ENCODE measurements at regions not wholly inside any gene's neighbourhood (a gene's known extent, or its start where the extent isn't known, plus 50 kb on each side); places are given as distances from the start of the nearest gene placed in this dataset.
"Not testable (repeated sequence)": the region's sequence is repeated elsewhere in the genome, so short reads cannot be mapped to it uniquely, and the experiment has no call there.

- no peak for TF ChIP-seq CTCF (IDR thresholded peaks at IDR 0.05; ENCODE audit: low read depth, low read length)
Measured at GRCh38 chr13:62781866-62782265, 1366.2 kb upstream of the PCDH20 start.

GRCh38 chr13:62779161-62779560 lies 1363.5 kb upstream of the PCDH20 start:
- DNase-seq (ENCODE audit: low read depth in 1 of 2, low spot score in 1 of 2) = no peak
- H3K36me3 ChIP-seq = no peaks in the 10 kb centered on the region

More at GRCh38 chr13:62781866-62782265, 1366.2 kb upstream of the PCDH20 start:
- DNase-seq (ENCODE audit: low read depth in 1 of 2, low spot score in 1 of 2) = no peak
- Histone ChIP-seq H3K36me3 (no peaks in the 10 kb centered on the region), H3K27ac (no peak overlapping the region), H3K27me3 (no peaks in the 10 kb centered on the region), H3K9me3 (ENCODE audit: low read depth) (no peaks in the 10 kb centered on the region), H3K4me3 (no peak overlapping the region), H3K4me1 (ENCODE audit: low read depth) (no peaks in the 10 kb centered on the region)

GRCh38 chr13:62767473-62767872 lies 1351.8 kb upstream of the PCDH20 start:
- DNase-seq (ENCODE audit: low read depth in 1 of 2, low spot score in 1 of 2) = no peak
- H3K4me1 ChIP-seq (ENCODE audit: low read depth) = no peaks in the 10 kb centered on the region
- no peak overlapping the region for H3K4me3 ChIP-seq
- TF ChIP-seq CTCF (IDR thresholded peaks at IDR 0.05; ENCODE audit: low read depth, low read length) = no peak
- no peaks in the 10 kb centered on the region for H3K9me3 ChIP-seq (ENCODE audit: low read depth)
- no peaks in the 10 kb centered on the region for H3K27me3 ChIP-seq
- no peaks in the 10 kb centered on the region for H3K36me3 ChIP-seq
- H3K27ac ChIP-seq = no peak overlapping the region

More at GRCh38 chr13:62779161-62779560, 1363.5 kb upstream of the PCDH20 start:
- no peak for TF ChIP-seq CTCF (IDR thresholded peaks at IDR 0.05; ENCODE audit: low read depth, low read length)
- Histone ChIP-seq H3K4me3 (no peak overlapping the region), H3K27ac (no peak overlapping the region), H3K9me3 (ENCODE audit: low read depth) (no peaks in the 10 kb centered on the region), H3K27me3 (no peaks in the 10 kb centered on the region), H3K4me1 (ENCODE audit: low read depth) (no peaks in the 10 kb centered on the region)

GRCh38 chr13:62760724-62761123 lies 1345.1 kb upstream of the PCDH20 start:
- no peaks in the 10 kb centered on the region for H3K36me3 ChIP-seq
- no peak for TF ChIP-seq CTCF (IDR thresholded peaks at IDR 0.05; ENCODE audit: low read depth, low read length)
- H3K27me3 ChIP-seq = no peaks in the 10 kb centered on the region
- H3K4me3 ChIP-seq = no peak overlapping the region
- no peaks in the 10 kb centered on the region for H3K4me1 ChIP-seq (ENCODE audit: low read depth)
- no peak for DNase-seq (ENCODE audit: low read depth in 1 of 2, low spot score in 1 of 2)
- H3K9me3 ChIP-seq (ENCODE audit: low read depth) = no peaks in the 10 kb centered on the region
- no peak overlapping the region for H3K27ac ChIP-seq

- H3K27me3 ChIP-seq = no peaks in the 10 kb centered on the region
- H3K36me3 ChIP-seq = no peaks in the 10 kb centered on the region
- no peak overlapping the region for H3K4me3 ChIP-seq
- TF ChIP-seq CTCF (IDR thresholded peaks at IDR 0.05; ENCODE audit: low read depth, low read length) = no peak
- no peak overlapping the region for H3K27ac ChIP-seq
- no peaks in the 10 kb centered on the region for H3K9me3 ChIP-seq (ENCODE audit: low read depth)
- no peaks in the 10 kb centered on the region for H3K4me1 ChIP-seq (ENCODE audit: low read depth)
- DNase-seq (ENCODE audit: low read depth in 1 of 2, low spot score in 1 of 2) = no peak
Measured at GRCh38 chr13:62747629-62748028, 1332.0 kb upstream of the PCDH20 start.

GRCh38 chr13:62747152-62747551 lies 1331.5 kb upstream of the PCDH20 start:
- DNase-seq (ENCODE audit: low read depth in 1 of 2, low spot score in 1 of 2) = no peak
- Histone ChIP-seq H3K27ac (no peak overlapping the region), H3K4me3 (no peak overlapping the region), H3K27me3 (no peaks in the 10 kb centered on the region), H3K4me1 (ENCODE audit: low read depth) (no peaks in the 10 kb centered on the region), H3K36me3 (no peaks in the 10 kb centered on the region), H3K9me3 (ENCODE audit: low read depth) (no peaks in the 10 kb centered on the region)
- no peak for TF ChIP-seq CTCF (IDR thresholded peaks at IDR 0.05; ENCODE audit: low read depth, low read length)

GRCh38 chr13:62729746-62730145 lies 1314.1 kb upstream of the PCDH20 start:
- H3K27ac ChIP-seq; H3K27me3 ChIP-seq; H3K36me3 ChIP-seq; H3K4me3 ChIP-seq; DNase-seq (ENCODE audit: low read depth in 1 of 2, low spot score in 1 of 2); H3K9me3 ChIP-seq (ENCODE audit: low read depth); H3K4me1 ChIP-seq (ENCODE audit: low read depth): not testable (repeated sequence)
